ENCODE measurements at regions not wholly inside any gene's neighbourhood (a gene's known extent, or its start where the extent isn't known, plus 50 kb on each side); places are given as distances from the start of the nearest gene placed in this dataset.

DNA sequence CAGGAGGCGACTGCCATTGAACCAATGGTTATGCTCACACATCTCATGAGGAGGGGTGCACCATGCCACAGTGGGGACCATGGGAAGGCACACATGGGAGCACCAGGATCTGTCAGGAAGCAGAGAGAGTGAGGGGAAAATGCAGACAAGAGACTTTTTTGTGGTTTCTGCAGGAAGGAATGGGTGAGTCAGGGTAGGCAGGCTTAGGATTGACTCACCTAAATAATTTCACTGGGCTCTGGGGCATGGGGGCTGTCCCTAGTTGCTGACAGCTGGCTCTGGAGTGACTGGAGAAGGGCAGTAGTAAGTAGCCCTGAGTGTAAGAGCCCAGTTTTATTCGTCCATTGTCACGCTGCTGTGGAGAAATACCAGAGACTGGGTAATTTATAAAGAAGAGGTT is 202.4 kb downstream of the AXIN2 start:
- ChIA-PET CTCF (ENCODE audit: low intra/inter-chr PET ratio) (no interaction called here), POLR2A (no interaction called here)
- H3K4me2 ChIP-seq (ENCODE audit: insufficient read depth, low read length) = no peak overlapping the region
- intact Hi-C loops (cut with micrococcal nuclease) (no loop called here), in situ Hi-C loops (cut with MboI) (no loop called here)
- H3K27ac ChIP-seq (ENCODE audit: extremely low read depth, low read depth, low read length) = no peak overlapping the region
- H3K9ac ChIP-seq (ENCODE audit: insufficient read depth in 1 of 2, low read depth in 2 of 2, low read length in 2 of 2) = no peak overlapping the region
- no peaks in the 10 kb centered on the region for H4K20me1 ChIP-seq (replicated peaks; ENCODE audit: control insufficient read depth, insufficient read depth, low read length)
- H3K36me3 ChIP-seq (ENCODE audit: control insufficient read depth, insufficient read depth, low read length) = no peaks in the 10 kb centered on the region
- H2AFZ ChIP-seq (ENCODE audit: low read depth, low read length) = no peak overlapping the region
- no peaks in the 10 kb centered on the region for H3K79me2 ChIP-seq (ENCODE audit: control insufficient read depth, insufficient read depth, low read length)
- H3K27me3 ChIP-seq (ENCODE audit: control insufficient read depth in 2 of 2, insufficient read depth in 2 of 2, low read length in 2 of 2) = no peaks in the 10 kb centered on the region; a peak in 1 of 5 replicates
- H3K4me1 ChIP-seq (replicated peaks in 1 of 2; ENCODE audit: control insufficient read depth in 2 of 2, insufficient read depth in 2 of 2, low read length in 2 of 2) = no peaks in the 10 kb centered on the region
- WGBS (ENCODE audit: insufficient coverage, low coverage, missing lambda C conversion rate) = 0% methylated on average over 3 of the region's 3 CpGs
- no TSS peak for BruUV-seq (replicated peaks)
- no peak overlapping the region for H3K4me3 ChIP-seq
- FAIRE-seq (no peak), ATAC-seq (no peak), DNase-seq (ENCODE audit: extremely low read depth in 1 of 4, low spot score in 3 of 4) (no peak)
- no peaks in the 10 kb centered on the region for H3K9me3 ChIP-seq (replicated peaks; ENCODE audit: control insufficient read depth, insufficient read depth, low read depth, low read length)
- no peaks in the 10 kb centered on the region for H3K9me1 ChIP-seq (ENCODE audit: control insufficient read depth, insufficient read depth, low read length)
- TF ChIP-seq CC2D1A (IDR thresholded peaks at IDR 0.05) (no peak), ZFPM2 (CRISPR knock-in tag; IDR thresholded peaks at IDR 0.05) (no peak), RBM39 (optimal IDR thresholded peaks at IDR 0.05; ENCODE audit: low read depth, low read length) (no peak)
- TF ChIP-seq, protein P1, sequence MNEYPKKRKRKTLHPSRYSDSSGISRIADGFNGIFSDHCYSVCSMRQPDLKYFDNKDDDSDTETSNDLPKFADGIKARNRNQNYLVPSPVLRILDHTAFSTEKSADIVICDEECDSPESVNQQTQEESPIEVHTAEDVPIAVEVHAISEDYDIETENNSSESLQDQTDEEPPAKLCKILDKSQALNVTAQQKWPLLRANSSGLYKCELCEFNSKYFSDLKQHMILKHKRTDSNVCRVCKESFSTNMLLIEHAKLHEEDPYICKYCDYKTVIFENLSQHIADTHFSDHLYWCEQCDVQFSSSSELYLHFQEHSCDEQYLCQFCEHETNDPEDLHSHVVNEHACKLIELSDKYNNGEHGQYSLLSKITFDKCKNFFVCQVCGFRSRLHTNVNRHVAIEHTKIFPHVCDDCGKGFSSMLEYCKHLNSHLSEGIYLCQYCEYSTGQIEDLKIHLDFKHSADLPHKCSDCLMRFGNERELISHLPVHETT (CRISPR knock-in tag; conservative IDR thresholded peaks at IDR 0.05 in 1 of 2, IDR thresholded peaks at IDR 0.05 in 1 of 2) = no peak

GRCh38 chr17:65356536-65356935 is 204.9 kb downstream of the AXIN2 start:
- DNase-seq (ENCODE audit: extremely low read depth in 1 of 4, low spot score in 3 of 4) = no peak
- CTCF ChIA-PET (ENCODE audit: low intra/inter-chr PET ratio) = no interaction called here
- no peak for FAIRE-seq
- TF ChIP-seq ZMIZ1 (IDR thresholded peaks at IDR 0.05; ENCODE audit: low read depth in 2 of 2, low read length in 2 of 2) (no peak), ZFP36 (IDR thresholded peaks at IDR 0.05; ENCODE audit: low read depth, low read length, partially characterized antibody) (no peak), ZNF184 (CRISPR knock-in tag; IDR thresholded peaks at IDR 0.05) (no peak), NFXL1 (CRISPR knock-in tag; IDR thresholded peaks at IDR 0.05) (no peak), ZFP1 (CRISPR knock-in tag; IDR thresholded peaks at IDR 0.05) (no peak), MXI1 (IDR thresholded peaks at IDR 0.05; ENCODE audit: low read depth, low read length) (no peak), NR2C1 (IDR thresholded peaks at IDR 0.05) (no peak), NR2C1 (tag; IDR thresholded peaks at IDR 0.05) (no peak), ZC3H11A (IDR thresholded peaks at IDR 0.05; ENCODE audit: low read depth, low read length) (no peak)

More at GRCh38 chr17:65356536-65356935, 204.9 kb downstream of the AXIN2 start:
- Histone ChIP-seq H3K4me3 (no peak overlapping the region), H3K4me1 (replicated peaks in 1 of 2; ENCODE audit: control insufficient read depth in 2 of 2, insufficient read depth in 2 of 2, low read length in 2 of 2) (no peaks in the 10 kb centered on the region), H3K79me2 (ENCODE audit: control insufficient read depth, insufficient read depth, low read length) (no peaks in the 10 kb centered on the region), H3K9me1 (ENCODE audit: control insufficient read depth, insufficient read depth, low read length) (no peaks in the 10 kb centered on the region), H2AFZ (ENCODE audit: low read depth, low read length) (no peak overlapping the region), H3K36me3 (ENCODE audit: control insufficient read depth, insufficient read depth, low read length) (no peaks in the 10 kb centered on the region), H3K9me3 (replicated peaks; ENCODE audit: control insufficient read depth, insufficient read depth, low read depth, low read length) (no peaks in the 10 kb centered on the region), H3K4me2 (ENCODE audit: insufficient read depth, low read length) (no peak overlapping the region), H3K27me3 (ENCODE audit: control insufficient read depth in 2 of 2, insufficient read depth in 2 of 2, low read length in 2 of 2) (no peaks in the 10 kb centered on the region; a peak in 1 of 5 replicates), H3K9ac (ENCODE audit: insufficient read depth in 1 of 2, low read depth in 2 of 2, low read length in 2 of 2) (no peak overlapping the region), H4K20me1 (replicated peaks; ENCODE audit: control insufficient read depth, insufficient read depth, low read length) (no peaks in the 10 kb centered on the region), H3K27ac (ENCODE audit: extremely low read depth, low read depth, low read length) (no peak overlapping the region)
- POLR2A ChIA-PET = interaction anchor here (1.0 kb wide), 1 partner anchor 11 kb away, joined by 3 read pairs; no protein-coding TSS in a partner anchor
- no TSS peak for BruUV-seq (replicated peaks)
- intact Hi-C loops (cut with micrococcal nuclease) = no loop called here
- ATAC-seq = no peak
- in situ Hi-C loops (cut with MboI) = no loop called here
- 0% methylated on average over 5 of the region's 5 CpGs for whole genome bisulfite sequencing (ENCODE audit: insufficient coverage, low coverage, missing lambda C conversion rate)
